ENCODE measurements at regions not wholly inside any gene's neighbourhood (a gene's known extent, or its start where the extent isn't known, plus 50 kb on each side); places are given as distances from the start of the nearest gene placed in this dataset.

GRCh38 chr9:129482521-129483414 lies 138.1 kb downstream of the C9orf50 start:
- peak in 41 of 42 donors; percentile 57 to 93 (median 78) for DNase-seq
- intact Hi-C loops (cut with DNase I): no loop called here

GRCh38 chr9:129481810-129482511 lies 138.9 kb downstream of the C9orf50 start:
- DNase-seq: peak in 11 of 42 donors; percentile 20 to 49 (median 35)
- intact Hi-C loops (cut with DNase I): no loop called here

GRCh38 chr9:129481424-129481809 lies 139.5 kb downstream of the C9orf50 start:
- intact Hi-C loops (cut with DNase I): no loop called here
- no peak for DNase-seq

DNA sequence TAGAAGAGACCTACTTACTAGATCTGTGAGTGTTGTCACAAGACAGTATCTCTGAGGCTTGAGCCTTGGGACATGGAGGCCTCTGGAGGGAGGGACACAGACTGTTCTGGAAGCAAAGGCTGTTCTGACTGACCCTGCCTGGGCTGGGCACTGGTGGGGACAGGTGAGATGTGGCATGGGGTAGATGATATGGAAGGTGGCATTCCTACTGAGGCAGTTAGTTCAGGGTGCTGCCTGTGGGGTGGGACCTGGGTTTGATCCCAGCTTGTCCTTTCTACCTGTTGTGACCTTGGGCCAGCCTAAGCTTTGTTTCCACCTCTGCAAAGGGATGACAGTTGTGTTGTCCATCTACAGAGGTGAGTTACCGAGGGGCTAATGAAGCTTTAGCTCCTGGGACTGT lies 140.2 kb downstream of the C9orf50 start:
- DNase-seq: no peak
- intact Hi-C loops (cut with DNase I): no loop called here

- intact Hi-C loops (cut with DNase I): no loop called here
- DNase-seq: peak in 1 of 42 donors; percentile 44
Measured at GRCh38 chr9:129480227-129480626, 140.7 kb downstream of the C9orf50 start.

GRCh38 chr9:129479631-129480011 lies 141.3 kb downstream of the C9orf50 start:
- intact Hi-C loops (cut with DNase I): no loop called here
- no peak for DNase-seq

DNA sequence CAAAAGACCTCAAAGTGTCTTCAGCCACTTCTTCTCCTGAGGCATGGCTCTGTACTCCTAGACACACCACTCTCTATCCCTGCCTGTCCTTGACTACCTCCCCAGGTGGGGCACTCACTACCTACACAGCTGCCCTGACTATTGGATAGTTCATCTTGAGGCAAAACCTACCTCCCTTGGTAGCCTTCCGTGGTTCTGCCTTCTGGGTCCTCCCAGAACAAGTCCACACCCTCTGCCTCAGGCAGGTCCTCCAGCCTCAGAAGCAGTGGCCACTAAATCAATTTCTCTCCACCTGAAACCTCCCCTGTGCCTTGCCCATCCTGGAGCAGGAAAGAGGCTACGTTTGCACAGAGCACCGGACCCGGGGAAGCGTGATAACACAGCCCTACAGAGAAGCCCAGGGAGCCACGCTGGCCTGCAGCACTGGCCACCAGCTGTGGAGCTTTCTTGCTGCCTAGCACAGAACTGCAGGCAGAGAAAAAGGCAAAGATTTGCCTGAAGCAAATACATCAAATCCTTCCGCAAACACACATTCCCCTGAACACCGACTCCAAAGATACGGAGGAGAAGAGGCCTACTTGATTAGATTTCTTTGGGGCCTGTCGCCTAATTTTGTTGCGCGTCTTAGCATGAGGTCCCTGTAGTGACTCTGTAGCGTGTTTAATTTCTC lies 141.8 kb downstream of the C9orf50 start:
- intact Hi-C loops (cut with DNase I): no loop called here
- DNase-seq: no peak

DNA sequence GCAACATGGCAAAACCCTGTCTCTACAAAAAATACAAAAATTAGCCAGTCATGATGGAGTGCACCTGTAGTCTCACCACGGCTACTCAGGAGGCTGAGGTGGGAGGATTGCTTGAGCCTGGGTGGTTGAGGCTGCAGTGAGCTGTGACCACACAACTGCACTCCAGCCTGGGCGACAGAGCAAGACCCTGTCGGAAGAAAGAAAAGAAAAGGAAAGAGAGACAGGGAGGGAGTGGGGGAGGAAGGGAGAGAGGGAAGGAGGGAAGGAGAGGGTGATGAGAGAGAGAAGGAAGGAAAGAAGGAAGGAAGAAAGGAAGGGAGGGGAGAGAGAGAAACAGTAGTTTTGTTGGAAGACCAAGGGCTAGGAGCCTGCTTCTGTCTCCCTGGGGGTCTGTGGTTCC lies 142.4 kb downstream of the C9orf50 start:
- DNase-seq: no peak
- intact Hi-C loops (cut with DNase I): no loop called here

GRCh38 chr9:129476821-129477611 lies 143.9 kb downstream of the C9orf50 start:
- DNase-seq: peak in 1 of 42 donors; percentile 62
- intact Hi-C loops (cut with DNase I): no loop called here

- DNase-seq: no peak
- intact Hi-C loops (cut with DNase I): no loop called here
Measured at GRCh38 chr9:129474740-129475404, 146.0 kb downstream of the C9orf50 start.

DNA sequence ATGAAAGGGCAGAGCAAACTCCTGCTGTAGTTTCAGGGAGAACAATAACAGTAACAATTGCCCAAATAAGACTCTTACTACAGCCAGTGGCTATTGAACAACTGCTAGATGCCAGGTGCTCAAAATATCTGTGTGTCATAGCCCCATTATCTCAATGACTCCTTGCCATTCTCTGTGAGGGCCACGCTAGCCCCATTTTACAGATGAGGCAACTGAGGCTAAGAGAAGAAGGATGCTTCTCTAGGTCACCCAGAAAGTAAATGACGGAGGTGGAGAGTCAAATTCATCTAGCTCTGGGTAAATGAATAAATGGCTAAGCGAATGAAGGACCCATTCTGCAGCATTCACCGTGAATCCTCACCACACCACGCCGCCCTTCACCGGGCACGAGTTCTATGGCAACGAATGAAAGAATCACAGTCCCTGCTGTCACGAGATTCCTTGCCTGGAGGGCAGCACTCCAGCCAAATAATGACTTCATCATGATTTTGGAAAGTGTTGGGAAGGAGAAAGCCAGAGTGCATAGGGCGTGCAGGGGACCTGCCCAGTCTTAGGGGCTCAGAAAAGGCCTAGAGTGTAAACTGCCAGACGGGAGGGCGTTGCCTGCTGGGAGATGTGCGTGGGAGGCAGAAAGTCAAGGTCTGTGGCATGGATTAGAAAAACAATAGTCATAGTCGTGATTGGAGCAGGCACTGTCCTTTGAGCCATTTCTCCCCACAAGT lies 147.2 kb downstream of the C9orf50 start:
- intact Hi-C loops (cut with DNase I): no loop called here
- DNase-seq: peak in 1 of 42 donors; percentile 30

GRCh38 chr9:129472651-129473102 lies 148.2 kb downstream of the C9orf50 start:
- intact Hi-C loops (cut with DNase I): no loop called here
- no peak for DNase-seq

GRCh38 chr9:129471201-129472019 lies 149.5 kb downstream of the C9orf50 start:
- intact Hi-C loops (cut with DNase I): no loop called here
- no peak for DNase-seq

DNA sequence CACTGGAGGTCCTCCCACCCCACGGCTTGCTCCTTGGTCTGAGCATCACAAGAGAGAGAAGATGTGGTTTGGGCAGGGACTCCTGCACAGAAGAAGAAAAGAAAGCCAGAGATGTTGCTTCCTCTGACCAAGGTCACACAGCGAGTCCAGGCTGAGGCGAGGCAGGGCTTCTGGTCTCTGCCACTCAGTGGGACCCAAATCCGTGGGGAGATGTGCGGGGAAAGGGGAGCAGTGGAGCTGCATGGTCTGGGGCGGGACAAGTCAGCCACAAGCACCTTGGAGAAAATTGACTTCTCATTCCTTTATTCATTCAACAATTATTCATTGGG lies 150.9 kb downstream of the C9orf50 start:
- intact Hi-C loops (cut with DNase I): no loop called here
- no peak for DNase-seq

DNA sequence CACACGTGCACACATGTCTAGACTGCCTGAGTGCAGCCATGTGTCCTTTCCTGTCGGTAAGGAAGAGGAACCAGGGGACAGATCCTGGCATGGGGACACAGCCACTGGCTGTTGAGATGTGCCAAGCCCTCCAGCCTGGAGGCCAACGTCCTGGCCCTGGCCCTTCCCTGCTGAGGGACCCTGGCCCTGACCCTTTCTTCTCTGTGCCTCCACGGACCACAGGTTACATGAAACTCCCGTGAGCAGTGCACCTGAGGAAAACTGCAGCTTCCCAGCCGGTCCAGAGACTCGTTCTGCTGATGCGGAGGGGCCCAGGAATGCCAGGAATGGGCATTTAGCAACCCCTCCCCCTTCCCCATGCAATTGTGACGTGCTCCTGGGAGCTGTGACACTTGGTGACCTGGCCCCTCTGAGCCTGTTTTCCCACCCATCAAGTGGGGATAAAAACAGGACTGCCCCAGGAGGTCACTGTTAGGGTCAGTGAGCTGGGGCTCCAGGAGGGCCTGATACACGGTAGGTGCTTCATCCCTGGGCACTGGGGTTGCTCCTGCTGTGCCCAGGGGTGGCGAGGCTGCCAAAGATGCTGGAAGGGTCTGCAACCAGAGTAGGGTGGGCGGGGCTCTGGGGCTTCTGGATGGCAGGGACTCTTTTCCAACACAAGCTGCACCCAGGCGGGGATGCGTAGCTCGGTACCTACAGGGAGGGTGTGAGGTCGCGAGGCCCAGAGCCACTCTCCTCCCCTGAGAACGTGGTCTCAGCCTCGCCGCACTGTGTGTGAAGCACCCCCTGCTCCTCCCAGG lies 151.5 kb downstream of the C9orf50 start:
- DNase-seq: no peak
- intact Hi-C loops (cut with DNase I): no loop called here

Measured in head of caudate nucleus (tissue), 42 donors.